HG02759 (cell line): ENCODE measurements at regions not wholly inside any gene's neighbourhood (a gene's known extent, or its start where the extent isn't known, plus 50 kb on each side); places are given as distances from the start of the nearest gene placed in this dataset.

Experiments
- ATAC-seq: cut with Tn5 transposase; IDR thresholded peaks from one replicate; pipeline ENCODE4 v1.9.1; 2021; ENCODE audit warnings: mild to moderate bottlenecking, moderate library complexity; ENCODE audit not compliant: unreplicated experiment

DNA sequence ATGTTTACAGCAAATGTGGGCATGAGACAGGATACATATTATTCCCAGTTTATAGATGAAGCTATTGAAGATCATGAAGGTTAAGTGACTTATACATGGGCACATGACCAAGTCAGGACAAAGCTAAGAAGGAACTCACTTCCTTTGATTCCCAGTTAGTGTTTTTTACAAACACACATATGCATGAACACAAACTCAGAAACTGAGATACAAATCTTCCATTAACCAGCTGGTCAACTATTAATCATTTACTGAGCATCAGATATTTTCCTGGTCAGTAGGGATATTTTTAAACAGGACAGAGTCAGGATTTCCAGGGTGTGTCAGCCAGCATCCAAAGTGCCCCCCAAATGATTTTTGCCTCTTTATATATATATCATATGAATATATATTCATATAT is 222.2 kb downstream of the OGFRL1 start:
- ATAC-seq = no peak

DNA sequence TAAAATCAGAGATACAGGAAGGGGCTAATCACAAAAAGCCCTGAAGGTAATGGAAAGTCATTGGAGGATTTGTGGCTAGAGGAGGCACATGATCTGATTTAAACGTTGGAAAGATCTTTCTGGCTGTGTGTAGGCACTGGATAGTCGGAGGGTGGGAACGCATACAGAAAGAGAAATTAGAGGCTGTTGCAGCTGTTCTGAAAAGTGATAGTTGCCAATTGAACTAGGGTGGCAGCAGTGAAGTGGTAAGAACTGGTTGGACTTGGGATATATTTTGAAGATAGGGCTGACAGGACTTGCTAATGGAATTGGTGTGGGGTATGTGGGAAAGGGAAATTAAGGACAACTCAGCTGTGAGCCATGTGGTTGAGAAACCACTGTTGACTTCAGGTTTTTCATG is 223.6 kb downstream of the OGFRL1 start:
- ATAC-seq = no peak

DNA sequence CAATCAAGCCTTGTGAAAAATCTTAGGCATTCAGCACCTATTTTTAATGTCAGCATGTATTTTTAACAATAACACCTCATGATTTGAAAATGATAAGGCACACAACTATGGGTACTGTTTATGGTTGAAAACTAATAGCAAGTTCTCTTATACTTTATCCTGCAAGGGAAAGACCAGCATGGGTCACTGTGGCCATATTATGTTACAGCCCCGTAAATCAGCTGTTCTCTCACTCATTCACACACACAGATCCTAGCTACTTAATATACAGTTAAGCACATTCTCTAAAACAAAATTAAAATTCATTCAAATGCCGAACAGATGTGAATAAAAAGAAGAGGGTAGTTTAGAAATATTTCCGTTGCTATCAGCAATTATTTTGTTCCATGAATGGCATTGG is 224.4 kb downstream of the OGFRL1 start:
- ATAC-seq = no peak

DNA sequence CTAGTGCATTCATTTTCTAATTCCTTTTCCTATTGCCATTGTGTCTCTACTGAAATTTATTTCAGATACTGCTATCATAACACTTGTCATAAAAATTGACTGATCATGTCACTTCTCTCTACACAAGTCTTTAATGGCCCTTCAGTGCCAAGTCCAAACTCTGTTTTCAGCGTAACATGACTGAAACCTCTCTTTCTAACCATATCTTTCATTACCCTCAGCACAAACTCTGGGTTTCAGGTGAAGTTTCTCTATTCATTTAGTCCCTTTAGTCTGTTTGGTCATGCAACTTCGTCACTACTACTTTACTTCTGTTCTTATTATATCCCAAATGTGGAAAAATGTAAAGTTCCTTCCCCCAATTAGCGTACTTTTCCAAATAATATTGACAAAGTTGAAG is 234.9 kb downstream of the OGFRL1 start:
- ATAC-seq = no peak

DNA sequence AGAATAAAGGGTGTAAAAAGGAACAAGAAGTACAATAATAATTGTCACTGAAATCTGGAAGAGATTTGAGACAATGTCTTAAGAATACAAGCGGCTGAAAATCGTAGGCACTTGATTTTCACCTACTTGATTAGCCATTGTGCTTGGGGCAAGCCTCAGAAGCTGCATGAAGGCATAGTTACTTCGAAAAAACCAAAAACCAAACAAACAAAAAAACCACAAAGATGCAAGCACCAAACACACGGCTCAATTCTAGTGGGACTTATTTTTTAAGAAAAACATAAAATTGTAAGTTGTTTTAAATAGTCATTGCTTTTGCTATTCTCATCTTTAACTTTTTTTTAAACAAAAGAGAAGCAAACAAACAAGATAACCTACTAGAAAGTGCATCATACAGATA is 235.6 kb downstream of the OGFRL1 start:
- ATAC-seq = no peak

DNA sequence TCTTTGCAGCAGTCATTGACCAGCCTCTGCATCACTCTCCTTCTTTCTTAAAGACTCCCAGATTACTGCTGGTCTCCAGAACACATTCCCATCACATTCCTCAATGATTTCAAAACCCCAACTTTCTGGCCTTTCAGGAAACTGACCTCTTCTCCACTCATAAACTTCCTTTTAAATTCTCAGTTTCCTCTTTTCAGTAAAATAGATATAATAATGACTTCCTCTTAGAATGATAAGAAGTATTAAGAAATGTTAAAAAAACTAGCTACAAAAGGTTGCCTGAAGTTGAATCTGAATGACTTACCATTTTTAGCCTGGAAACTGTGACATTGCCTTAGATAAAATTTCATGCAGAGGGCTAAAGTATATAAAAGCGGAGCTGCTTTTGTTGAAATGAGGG is 239.3 kb downstream of the OGFRL1 start:
- no peak for ATAC-seq

DNA sequence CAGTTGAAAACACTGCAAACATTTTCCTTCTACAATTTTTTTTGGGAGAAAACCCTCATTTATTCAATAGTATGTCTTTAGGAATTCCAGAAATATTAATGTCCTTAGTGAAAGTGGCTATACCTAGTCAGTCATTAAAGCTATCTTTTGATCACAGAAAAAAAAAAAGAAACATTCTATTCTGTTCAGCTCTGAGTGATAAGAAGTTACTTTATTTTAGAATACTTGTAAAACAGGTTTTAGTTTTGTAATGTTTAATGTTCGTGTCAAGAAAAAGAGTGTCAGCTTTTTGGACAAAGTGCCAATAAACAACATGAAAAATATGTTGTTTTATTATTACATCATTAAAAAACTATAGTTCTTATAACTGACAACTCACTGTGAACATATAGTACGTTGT is 240.4 kb downstream of the OGFRL1 start:
- no peak for ATAC-seq

DNA sequence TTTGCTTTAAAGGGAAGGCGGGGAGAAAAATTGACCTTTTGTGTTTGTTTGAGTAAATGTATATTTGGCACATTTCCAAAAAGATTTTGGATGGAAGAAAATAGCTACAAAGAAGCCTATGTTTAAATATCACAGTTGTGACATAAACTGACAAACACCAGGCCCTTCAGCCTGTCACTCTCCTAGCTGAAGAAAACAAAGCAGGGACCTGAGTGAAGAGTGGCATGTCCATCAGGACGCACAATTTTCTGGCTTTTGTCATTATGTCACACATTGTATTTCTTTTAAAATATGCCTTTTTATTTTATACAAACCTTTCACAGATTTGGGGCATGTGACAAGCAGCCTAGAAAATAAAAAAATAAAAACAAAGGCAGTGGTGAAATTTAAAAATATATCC is 241.2 kb downstream of the OGFRL1 start:
- no peak for ATAC-seq

DNA sequence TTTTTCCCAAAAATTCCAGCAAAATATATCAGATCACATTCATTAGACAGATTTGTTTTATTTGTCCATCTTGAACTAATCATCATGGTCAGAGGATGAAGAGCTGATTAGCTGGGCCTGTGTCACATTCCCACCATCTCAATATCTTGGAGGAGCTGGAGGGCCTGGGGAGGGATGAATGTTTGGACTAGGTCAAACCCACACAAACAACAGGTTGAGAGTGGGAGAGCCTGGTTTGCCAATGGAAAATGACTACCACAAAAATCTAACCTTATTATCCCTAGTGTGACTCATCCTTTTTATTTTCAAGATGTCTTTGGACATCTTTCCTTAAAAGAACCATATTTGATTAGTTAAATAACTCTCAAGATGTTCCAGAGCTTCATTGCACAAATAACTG is 242.4 kb downstream of the OGFRL1 start:
- no peak for ATAC-seq

DNA sequence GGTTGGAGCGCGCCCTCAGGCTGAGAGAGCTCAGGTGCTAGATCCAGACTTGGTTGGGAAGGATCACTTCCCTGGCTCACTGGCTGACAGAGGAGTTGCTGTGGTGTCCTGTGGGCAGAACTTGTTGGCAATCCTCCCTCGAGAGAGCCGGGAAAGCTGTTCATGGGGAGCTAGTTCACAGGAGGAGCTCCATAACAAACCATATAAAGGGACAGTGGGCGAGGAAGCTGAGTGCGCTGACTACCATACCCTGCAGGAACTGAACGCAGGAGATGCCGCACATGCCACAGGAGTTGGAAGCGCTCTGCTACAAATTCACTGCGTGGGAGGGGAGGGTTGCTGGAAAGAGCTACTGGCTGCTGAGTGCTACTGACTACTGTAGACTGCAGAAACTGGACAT is 243.2 kb downstream of the OGFRL1 start:
- ATAC-seq = no peak

DNA sequence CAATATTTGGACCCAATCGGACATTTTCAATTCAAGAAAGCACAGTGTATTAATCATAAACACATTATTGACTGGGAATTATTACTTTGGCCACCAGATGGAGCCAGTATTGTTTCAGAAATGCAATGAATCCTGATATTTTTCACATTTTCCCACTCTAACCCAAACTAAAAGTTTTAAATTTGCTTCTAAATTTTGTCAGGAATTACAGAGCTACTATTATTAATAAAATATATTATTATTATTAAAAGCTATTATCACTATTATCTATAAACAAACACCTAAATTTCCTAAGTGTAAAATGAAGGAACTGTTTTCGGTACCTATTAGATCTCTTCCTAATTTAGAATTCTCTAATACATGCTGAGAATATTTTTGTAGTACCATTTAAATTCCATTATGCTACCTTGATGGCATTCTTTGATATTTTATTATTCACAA is 245.3 kb downstream of the OGFRL1 start:
- ATAC-seq = no peak

DNA sequence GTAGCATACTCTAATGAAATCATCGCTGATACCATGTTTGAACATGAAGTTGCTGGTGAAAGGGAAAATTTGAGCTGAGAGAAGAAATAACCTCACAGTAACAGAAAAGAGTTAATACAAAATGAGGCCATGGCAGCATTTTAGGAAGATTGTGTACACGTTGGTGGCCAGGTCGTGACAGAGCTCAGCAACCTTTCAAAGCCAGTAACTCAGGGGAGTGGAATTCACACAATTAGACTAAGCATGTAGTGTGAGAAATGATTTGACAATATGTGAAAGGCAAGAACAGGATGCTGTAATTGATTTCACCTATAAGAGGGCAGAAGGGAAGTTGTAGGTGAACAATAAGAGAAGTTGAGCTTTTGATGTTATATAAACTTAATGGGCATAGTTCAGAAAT is 246.3 kb downstream of the OGFRL1 start:
- no peak for ATAC-seq

DNA sequence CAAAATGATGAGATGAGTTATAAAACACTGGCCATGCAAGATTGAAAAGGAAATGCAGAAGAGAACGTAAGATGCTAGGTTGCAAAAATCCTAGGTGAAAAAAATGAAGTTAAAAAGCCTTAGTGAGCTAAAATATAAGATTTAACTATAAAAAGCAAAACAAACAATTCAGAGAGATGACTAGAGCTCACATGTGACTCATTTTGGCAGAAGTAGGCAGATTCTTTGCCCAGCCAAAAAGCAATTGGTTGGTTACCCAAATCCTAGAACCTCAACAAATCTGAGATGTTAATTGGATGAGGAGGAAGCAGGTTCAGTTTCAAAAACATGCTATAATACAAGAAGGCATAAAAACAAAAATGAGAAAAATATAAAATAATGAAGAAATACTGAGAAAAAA is 249.1 kb downstream of the OGFRL1 start:
- ATAC-seq = no peak

DNA sequence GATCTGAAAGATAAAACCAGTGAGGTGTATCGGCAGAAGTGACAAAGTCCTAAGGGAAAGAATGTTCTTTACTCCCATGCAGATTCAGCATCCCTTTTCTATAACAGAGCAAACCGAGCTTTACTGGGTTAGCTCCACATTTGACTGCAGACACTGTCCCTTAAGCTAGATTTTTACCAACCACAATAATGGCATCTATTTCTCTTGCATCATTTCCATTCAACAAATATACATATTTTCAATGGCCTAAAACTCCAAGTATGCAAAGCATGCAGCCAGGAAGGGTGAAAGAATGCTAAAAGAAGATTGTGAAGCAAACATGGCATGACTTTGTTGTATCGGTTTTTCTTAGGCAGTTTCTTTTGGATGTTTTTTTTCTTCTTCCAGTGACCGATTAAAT is 255.4 kb downstream of the OGFRL1 start:
- ATAC-seq = no peak

DNA sequence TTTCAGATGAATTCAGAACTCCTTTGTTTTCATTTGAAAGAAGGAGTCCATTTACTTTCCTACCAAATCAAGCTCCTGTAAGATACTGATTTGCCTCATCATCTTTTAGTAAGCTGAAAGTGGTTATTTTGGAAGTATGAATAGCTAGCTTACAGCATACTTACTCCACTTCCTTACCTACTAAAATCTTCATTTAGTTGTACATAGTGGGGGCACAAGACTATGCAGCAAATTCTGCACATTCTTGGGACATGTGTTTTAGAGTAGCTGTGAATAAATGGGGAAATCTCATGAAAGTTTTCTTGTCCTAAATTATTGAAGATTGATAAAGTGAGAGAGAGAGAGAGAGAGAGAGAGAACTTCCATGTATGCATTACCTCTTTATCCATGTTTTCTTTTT is 256.3 kb downstream of the OGFRL1 start:
- ATAC-seq = no peak

DNA sequence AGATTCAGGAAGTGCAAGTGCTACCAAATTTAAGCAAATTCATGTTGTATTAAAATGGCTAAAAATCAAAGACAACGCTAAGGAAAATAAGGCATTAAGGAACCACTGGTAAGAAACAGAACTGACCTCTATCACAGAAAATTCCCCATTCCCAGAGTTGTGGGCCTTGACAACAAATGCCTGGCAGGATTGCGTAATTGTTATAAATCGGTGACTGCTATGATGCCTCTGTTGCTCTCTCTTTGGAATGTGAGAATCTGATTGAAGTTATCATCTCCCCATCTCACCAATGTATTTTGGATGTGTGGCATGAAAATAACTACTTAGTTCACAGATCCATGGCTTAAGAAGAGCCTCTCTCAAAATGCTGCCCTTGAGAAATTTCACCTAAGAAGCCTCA is 257.3 kb downstream of the OGFRL1 start:
- no peak for ATAC-seq

DNA sequence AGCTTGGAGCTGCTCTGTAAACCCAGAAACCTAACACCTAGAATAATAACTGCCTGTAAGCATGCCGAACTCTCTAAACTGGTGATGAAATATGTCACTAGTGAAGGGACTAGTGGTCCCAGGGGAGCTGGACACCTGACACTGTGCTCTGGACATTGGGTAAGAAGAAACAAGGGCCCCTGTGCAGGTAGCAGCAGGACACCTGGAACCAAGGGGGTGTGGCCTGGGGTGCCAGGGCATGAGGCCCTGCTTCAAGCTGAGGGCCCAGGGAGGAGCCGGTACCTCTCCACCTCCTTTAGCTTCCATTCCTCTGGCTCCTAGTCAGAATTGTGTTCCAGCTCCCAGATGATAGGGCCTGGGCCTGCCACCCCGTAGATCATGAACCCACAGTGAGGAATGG is 263.2 kb downstream of the OGFRL1 start:
- no peak for ATAC-seq

DNA sequence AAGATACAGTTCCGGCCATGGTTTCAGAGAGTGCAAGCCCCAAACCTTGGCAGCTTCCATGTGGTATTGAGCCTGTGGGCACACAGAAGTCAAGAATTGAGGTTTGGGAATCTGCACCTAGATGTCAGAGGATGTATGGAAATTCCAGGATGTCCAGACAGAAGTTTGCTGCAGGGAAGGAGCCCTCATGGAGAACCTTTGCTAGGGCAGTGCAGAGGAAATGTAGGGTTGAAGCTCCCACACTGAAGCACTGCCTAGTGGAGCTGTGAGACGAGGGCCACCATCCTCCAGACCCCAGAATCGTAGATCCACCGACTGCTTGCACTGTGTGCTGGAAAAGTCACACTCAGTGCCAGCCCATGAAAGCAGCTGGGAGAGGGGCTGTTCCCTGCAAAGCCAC is 267.5 kb downstream of the OGFRL1 start:
- no peak for ATAC-seq

DNA sequence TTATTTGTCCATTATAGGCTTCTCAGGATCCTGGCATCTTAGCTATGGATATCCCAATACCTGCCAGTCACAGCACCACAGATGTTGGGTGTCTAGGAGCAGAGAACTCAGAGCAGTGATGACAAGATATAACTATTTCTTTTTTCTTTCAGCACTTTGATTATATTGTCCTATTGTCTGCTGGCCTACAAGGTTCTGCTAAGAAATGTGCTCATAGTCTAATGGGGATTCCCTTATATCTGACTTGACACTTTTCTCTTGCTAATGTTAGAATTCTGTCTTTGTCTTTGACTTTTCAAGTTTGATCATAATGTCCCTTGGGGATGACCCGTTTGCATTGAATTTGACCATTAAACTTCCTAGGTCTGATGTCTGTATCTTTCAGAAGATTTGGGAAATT is 270.4 kb downstream of the OGFRL1 start:
- no peak for ATAC-seq

DNA sequence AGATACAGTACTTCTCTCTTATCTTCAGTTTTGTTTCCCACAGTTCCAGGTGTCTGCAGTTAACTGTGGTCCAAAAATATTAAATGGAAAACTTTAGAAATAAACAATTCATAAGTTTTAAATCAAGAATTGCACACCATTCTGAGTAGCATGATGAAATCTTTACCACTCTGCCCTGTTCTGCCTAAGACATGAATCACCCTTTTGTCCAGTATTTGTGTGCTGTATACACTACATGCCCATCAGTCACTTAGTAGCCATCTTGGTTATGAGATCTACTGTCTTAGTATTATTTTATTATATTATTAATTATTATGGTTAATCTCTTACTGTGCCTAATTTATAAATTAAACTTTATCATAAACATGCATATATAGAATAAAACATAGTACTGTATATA is 279.0 kb downstream of the OGFRL1 start:
- ATAC-seq = no peak

DNA sequence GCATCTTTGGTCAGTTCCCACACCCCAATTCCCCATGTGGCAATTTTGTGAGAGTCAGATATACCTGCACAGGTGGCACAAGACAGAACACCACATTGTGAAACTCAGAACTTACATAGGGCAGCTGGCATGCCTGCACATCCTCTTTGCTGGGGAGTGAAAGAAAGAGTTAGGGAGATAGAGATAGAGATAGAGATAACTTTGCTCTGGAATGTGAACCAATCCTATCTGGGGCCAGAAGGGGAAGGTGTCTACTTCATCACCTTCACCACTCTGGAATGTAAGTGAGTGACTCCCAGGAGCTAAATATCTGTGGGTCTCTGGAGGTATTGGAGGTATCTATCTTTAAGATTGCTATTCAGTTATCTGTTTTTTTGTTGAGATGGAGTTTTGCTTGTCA is 289.2 kb downstream of the OGFRL1 start:
- no peak for ATAC-seq

DNA sequence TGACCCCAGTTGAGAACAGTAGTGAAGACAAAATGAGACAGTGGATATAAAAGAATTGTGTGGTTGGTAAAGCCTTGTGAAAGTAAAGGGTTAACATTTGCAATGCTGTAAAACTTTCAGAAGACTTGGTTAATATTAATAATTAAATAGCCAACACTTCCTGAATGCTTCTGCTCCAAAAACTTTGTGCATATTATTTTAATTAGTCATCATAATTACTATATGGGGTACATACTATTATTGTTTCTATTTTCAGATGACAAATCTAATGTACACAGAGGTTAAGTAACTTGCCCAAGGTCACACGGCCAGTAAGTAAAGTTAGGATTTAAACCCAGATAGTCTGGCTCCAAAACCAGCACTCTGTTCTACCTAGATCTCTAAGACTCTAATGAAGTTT is 291.3 kb downstream of the OGFRL1 start:
- ATAC-seq = no peak

DNA sequence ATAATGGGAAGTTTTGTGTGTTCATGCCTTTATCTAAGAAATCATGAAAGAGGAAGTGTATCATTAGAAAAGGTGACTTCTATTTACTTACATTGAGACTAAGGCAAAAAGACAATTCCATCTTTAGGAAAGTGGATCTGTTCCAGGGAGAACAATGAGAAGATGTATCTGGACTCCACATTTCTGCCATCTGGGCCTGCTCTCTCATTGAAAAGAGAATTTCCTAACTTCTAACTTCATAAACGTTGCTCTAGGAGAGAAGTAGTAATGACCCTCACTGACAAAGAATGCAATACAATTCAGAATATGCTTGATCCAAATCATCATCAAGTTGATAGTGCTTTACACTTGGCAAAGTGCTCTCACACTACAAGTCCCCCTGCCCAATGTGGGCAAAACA is 294.2 kb downstream of the OGFRL1 start:
- ATAC-seq = no peak
